NCI-H146 treated with DMSO at 0.1 percent for 48 hours (cell line): ENCODE measurements at regions not wholly inside any gene's neighbourhood (a gene's known extent, or its start where the extent isn't known, plus 50 kb on each side); places are given as distances from the start of the nearest gene placed in this dataset.

Experiments used
- DNase-seq: peaks from one replicate; lab custom pipeline; 2025; ENCODE audit not compliant: unreplicated experiment; lab: John Stamatoyannopoulos, UW

DNA sequence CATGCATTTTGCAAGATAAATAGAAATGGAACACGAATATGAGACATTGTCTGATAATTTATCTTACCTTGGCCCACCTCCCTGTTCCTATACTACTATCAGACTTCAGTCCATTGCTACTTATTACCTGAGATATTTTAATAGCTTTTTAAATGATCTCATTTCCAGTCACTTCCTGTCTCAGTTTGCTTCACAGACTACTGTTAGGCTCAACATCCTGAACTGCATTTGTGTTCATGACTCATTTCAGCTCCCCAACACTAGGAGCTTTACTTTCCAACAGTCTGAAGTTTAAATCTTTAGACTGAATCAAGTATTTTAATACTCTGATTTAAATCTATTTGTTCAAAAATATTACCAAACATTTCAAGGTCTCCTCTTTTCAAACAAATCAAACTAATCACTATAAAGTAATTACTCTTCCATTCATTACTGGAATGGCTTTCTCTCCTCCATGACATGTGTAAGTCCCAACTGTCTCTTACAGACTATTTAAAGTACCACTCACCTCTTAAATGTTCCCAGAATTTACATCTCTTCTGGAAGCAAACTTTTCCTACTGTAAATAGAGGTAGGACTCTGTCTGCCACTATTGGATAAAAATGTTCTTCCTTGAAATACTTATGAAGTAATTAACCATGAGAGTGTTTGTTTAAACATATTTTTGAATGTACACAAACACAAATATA, 1277.6 kb downstream of the ZPLD1 start:
- DNase-seq, result no peak

DNA sequence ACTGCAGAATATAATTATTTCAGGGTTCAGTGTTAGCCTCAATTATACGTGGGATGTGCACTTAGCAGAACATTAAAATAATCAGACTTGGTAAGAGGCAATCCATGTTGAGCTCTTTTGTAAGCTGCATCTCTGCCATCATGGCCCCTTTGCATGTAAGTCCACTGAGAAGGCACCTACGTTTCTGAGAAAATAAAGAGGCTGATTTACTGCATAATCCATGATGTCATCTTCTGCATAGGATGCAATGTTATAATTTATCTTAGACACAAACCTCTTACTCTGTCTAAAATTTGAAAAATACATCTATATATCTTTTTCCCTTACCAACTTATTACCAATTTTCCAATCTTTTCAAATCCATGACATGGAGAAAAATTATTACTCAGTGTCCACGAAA, 1294.7 kb downstream of the ZPLD1 start:
- DNase-seq, result no peak

DNA sequence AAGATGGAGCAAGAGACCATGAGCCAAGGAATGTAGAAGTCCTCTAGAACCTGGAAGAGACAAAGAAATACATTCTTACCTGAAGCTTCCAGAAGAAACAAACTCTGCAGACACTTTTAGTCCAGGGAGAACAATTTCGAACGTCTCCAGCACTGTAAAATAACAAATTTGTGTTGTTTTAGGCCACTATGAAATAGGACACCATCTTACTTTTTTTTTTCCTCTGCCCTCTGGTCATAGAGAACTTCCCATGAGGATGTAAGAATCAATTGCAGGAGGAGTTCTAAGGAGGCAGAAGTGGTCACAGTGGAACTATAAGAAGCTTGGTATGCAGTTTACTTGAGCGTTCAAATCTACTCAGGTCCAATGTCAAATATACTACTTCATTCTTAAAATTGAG, 1295.9 kb downstream of the ZPLD1 start:
- no peak for DNase-seq

DNA sequence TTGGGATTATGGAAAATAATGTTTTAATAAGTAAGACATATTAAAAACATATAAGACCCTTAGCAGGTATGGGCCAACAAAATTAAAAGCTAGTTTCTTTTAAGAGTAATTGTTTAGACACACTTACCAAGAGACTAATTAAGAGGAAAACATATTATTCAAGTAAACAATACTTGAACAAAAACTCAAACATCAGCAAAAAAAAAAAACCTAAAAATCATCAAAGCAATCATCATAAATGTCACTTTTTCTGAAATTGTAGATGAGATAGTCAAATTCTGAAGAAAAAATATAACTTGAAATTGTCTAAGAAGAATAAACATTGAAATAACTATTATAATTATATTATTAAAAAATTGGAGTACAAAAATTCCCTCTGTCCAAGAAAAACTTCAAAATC, 1318.2 kb downstream of the ZPLD1 start:
- no peak for DNase-seq

DNA sequence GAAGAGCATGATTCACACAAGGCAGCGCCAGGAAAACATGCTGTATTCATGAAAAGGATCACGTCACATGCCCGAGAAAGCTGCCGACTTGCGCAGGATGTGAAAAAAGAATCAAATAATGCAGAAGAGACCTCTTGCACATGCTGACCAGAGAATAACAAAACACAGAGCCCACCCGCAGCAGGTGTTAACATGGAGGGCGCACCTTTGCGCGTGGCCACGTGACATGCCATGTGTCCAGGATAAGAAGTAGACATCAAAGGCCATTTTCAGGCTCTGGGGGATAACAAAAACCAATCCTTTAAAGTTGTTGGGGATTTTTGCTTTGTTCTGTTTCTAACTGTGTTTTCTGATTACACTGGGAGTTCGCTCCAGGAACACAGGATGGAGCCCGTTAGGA, 1332.8 kb downstream of the ZPLD1 start:
- DNase-seq, result no peak

DNA sequence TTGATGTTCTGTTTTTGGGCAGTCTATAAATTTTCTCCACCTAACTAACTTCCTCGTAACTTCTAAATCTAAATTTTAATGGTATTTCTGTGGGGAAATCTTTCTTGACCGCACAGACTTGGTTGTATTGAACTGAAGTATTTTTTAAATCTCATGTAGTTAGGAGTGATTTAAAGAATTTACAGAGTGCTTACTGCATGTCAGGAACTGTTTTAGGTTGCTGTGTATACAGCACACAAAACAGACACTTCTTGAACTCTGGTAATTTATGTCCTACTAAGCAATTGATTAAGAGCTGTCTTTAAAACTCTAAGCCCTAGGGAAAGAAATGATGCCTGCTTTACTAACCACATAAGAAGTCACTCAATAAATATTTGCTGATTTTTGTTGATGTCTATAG, 1350.2 kb downstream of the ZPLD1 start:
- no peak for DNase-seq

DNA sequence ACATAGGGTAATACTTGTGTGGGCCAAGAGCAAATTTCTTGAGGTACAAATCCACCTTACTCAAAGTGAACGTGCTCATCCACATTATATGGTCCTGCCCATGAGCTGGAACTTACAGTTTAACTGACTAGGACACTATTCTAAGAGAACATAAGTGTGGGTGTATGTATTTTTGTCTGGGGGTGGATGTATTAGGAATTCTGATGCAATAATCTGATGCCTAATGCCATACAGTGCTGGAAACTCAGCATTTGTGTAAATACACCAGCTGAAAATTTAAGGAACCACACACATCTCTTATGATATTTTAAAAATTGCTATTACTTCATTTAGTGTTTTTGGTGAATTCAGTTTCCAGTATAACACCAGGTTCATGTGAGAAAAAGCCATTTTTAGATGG, 1350.7 kb downstream of the ZPLD1 start:
- DNase-seq, result no peak

DNA sequence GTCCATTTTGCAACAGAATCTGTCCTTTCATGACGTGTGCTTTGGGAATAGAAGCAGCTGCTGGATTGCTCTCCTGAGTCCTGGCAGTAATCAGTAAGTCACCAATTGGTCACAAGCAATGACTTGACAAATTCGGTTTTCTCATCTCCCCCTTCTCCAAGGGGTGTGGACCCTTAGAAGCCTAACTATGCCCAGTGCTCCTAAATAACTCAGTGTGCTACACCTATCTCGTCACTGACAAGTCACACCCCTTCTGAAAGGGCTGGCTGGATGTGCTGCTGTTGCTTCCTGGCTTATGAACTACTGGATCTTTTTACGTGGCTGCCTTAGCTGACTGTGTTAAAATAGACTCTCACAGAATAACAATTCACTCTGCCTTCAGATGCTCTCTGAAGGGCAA, 1351.5 kb downstream of the ZPLD1 start:
- DNase-seq, result no peak

DNA sequence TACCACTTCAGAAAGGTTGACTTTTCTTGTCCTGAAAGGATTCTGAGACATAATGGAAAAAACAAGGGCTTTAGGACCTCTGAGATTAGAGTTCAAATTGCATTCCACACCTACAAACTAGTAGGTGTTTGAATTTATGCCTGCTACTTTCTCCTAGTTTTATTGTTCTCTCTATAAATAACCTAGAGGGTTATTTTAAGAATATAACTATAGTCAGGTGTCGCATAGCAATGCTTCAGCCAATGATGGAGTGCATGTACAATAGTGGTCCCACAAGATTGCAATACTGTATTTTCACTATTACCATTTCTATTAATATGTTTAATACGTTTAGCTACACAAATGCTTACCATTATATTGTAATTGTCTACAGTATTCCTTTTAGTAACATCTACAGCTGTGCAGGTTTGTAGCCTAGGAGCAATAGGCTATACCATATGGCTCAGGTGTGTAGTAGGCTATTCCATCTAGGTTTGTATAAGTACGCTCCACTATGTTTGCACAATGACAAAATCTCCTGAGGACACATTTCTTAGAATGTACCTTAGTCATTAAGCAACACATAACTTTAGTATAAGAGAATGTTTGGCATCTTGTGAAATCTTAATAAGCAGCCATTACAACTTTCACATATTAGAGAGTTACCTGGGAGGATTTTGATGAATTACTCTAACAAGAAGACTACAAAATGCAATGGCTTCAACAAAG, 1352.5 kb downstream of the ZPLD1 start:
- no peak for DNase-seq

DNA sequence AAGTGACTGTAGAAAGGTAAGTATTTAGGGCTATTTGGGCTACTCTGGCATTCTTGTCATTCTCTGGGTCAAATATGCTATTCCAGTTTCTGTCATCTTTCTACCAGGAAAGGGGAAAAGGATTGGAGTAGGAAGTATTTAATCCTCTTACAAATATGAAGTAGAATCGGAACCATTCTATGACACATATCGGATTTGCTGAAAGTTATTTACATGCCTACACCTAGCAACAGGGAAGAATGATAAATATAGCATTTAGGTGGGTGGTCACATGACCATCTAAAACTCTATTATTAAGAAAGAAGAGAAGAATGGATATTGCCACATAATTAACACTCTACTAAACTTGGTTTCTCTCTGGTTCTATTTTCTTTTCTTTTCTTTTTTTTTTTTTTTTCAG, 1353.1 kb downstream of the ZPLD1 start:
- no peak for DNase-seq

DNA sequence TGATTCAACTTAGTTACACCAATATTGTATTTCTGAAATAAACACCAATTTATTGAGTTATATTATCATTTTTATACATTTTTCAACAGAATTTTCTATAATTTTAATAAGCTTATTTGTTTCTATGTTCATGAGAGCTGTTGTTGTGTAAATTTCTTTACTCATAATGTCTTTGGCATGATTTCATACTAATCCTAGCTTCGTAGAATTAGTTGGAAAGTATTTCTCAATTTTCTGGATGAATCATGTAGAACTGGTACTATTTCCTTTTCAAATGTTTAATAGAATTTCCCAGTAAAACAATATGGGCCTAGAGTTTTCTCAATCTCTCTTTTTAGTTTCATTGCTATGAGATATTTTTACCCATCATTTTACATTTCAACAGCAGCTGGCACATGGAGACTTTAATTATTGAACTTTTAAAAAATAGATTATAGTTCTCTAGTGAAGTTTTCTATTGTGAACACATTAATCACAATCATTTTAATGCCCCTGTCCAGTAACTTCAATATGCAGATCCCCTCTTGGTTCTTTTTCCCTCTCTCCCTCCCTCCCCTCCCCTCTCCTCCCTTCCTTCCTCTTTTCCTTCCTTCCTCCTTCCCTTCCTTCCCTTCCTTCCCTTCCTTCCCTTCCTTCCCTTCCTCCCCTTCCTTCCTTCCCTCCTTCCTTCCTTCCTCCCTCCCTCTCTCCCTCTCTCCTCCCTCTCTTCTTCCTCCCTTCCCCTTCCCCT, 1357.1 kb downstream of the ZPLD1 start:
- DNase-seq, result no peak

DNA sequence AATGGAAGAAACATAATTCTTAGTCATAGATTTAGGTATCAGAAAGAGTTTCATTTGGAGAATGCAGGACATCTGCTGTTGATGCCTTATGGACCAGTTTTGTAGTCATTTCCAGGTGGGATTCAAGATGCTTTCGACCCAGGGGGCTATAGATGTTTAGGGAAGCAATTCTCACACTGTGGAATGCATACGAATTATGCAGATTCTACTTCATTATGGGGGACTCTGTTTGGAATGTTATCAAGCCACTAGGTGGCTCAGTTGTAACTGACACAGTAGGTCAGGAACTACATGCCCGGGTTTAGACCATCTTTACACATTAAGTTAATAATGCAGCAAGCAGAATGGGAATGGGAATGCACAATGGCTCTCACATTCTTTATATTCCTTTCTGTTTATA, 1359.8 kb downstream of the ZPLD1 start:
- no peak for DNase-seq

DNA sequence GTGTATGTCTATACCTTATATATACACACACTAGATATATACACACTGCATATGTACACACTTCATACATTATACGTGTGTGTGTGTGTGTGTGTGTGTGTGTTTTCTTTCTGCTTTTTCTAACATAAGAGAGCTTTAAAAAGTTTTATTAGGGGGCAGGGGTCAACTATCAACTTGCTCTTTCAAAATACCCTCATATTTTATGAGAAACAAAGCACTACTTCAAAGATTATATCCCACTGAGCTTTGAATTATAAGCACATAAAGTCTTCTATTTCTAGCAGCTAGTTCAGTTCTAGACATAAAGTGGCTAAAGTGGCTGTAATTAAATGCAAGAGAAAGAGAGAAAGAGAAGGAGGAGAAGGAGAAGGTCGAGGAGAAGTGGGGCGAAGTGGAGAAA, 1361.3 kb downstream of the ZPLD1 start:
- no peak for DNase-seq

DNA sequence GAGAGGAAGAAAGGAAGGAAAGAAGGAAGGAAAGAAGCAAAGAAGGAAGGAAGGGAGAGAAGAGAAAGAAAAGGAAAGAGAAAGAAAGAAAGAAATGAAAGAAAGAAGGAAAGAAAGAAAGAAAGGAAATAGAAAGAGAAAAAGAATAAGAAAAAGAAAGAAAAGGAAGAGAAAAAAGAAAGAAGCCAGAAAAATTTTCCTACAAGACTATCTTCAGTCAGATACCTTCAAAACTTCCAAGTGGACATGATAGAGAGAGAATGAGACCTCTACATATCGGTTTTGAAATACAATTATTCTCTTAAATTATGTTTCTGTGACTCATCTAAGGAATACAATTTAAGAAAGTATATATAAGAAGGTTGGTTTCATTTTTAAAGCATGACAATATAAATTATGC, 1369.0 kb downstream of the ZPLD1 start:
- DNase-seq, result no peak

DNA sequence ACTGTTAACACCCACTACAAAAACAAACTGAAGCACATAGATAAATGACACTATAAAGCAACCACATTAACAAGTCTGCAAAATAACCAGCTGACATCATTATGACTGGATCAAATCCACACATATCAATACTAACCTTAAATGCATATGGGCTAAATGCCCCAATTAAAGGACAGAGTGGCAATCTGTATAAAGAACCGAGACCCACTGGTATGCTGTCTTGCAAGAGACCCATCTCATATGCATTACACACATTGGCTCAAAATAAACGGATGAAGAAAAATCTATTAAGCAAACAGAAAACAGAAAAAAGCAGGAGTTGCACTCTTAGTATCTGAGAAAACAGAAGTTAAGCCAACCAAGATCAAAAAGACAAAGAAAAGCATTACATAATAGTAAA, 1375.4 kb downstream of the ZPLD1 start:
- no peak for DNase-seq

DNA sequence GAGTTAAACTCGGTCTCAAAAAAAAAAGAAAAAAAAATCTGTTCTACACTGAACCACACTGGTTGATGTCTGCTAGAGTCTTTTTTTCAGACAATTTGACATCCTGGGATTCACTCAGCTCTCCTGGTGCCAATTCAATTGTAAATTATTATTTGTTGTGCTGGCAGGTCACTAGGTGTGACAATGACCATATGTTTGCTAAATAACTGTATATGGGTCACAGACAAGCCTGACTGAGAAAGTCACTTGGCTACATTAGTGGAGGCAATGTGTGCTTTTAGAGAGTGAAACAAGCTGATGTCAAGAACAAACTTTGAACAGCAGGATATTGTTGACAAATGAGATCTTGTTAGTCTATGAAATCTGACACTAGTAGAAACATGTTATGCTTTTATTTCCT, 1379.1 kb downstream of the ZPLD1 start:
- DNase-seq, result peak; percentile 1

DNA sequence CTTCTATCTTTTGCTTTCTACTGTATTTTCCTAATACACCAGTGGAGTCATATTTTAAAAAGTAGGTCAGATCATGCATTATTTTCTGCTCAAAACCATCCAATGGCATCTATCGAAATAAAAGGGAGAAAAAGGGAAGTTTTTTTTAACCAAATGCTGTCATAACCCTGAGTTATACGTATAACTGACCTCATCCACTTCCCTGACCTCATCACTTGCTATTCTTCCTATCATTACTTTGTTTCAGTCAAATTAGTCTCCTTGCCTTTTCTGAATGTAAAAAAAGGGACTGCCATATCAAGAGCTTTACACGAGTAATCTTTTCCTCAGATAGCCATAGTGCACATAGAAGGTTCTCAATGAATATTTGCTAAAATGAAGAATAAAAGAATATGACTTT, 1383.6 kb downstream of the ZPLD1 start:
- no peak for DNase-seq

DNA sequence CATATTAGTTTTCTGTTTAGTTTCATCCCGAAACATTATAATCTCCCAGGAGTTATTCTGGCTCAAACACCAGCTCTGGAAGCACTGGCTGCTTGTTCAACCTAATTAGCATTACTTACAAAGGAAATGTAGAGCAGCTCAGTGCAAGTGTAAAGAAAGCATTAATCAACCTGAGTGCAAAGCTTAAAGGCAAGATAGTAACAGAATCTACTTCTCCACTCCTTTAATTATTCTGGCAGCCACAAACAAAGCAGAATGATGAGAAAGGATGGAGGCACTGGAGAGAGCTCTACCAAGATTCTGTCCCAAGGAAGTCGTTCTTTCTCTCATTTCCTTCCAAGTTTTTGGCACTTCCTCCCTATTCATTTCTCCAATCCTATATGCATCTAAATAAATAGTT, 1384.0 kb downstream of the ZPLD1 start:
- no peak for DNase-seq

DNA sequence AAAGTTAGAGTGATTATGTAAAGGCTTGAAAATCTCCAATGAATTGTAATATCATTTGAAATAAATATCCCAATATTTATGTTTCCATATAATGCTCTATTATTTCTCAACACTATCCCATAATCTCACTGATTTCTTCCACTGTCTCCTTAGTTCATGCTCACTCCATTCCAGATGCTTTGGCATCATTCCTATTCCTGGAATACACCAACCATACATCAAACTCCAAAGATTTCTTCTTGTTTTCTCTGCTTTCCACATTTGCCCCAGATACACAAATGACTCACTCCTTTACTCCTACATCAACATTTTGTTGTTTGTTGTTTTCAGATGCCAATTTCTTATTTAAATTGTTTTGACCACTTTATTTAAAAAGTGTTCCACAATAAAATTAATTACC, 1390.8 kb downstream of the ZPLD1 start:
- no peak for DNase-seq

DNA sequence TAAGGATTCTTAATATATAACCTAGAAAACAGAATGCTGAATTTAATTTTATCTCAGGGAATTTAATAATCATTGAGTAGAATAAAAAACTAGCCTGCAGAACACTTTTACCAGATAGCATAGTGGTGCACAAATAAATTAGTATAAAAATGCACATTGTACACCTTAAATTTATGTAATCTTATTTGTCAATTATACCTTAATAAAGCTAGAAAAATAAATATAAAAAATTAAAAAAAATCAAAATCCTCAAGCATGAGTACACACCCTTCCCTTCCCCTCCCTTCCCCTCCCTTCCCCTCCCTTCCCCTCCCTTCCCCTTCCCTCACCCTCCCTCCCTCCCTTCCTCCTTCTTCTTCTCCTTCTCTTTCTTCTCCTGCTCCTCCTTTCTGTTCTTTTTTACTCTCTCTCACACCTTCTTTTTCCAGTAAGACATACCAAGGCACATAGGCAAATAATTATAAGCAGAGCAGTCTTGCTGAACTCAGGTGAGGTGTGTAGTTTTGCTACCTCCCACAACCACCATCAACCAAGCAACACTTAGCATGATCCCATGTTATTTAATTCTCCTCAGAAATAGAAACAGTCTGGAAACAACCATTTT, 1395.0 kb downstream of the ZPLD1 start:
- DNase-seq, result no peak

DNA sequence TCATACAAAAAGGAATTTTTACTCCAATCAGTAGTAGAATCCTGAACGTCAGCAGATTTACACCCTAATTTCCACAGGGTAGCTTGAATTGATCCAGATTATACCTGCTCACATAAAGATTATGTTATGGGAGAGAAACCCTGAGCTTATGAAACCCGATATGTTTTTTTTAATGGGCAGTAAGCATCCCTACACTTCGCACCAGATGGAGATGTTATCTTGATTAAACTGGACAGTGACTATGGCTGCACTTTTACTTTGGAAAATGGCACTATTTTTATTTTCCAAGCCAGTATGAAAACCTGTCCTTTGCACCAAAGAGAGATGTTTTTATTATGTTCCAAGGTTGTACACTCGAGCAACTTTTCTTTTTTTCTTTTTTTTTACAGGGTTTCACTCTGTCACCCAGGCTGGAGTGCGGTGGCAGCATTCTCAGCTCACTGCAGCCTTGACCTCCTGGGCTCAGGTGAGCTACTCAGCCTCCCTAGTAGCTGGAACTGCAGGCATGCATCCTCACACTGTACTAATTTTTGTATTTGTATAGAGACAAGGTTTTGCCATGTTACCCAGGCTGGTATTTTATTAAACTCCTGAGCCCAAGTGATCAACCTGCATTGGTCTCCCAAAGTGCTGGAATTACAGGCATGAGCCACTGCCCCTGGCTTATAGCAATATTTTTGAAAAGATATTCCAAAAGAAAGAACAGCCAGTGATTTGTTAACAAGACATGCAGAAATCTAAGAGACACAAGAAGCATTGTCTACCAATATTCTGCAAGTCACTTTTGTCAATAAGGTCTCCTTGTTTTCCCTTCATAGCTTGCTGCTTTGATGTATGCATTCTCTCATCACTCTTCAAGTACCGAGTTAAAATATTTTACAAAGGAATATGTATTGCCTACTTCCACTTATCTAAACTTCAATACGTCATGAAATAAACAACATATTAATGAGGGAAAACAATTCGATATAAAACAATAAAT, 1412.6 kb downstream of the ZPLD1 start:
- no peak for DNase-seq
